ENCODE measurements at regions not wholly inside any gene's neighbourhood (a gene's known extent, or its start where the extent isn't known, plus 50 kb on each side); places are given as distances from the start of the nearest gene placed in this dataset.

GRCh38 chr2:4464634-4465266 is 761.4 kb downstream of the DCDC2C start:
- Histone ChIP-seq H3K79me2 (ENCODE audit: insufficient read depth, low read length) (no peaks in the 10 kb centered on the region), H3K9me3 (ENCODE audit: low read depth, low read length) (peaks cover 2% of the 10 kb centered on the region), H3K36me3 (ENCODE audit: insufficient read depth, low read length) (no peaks in the 10 kb centered on the region), H4K20me1 (ENCODE audit: insufficient read depth, low read length) (no peaks in the 10 kb centered on the region), H3K27ac (ENCODE audit: low read depth, low read length) (no peak overlapping the region), H3K27me3 (ENCODE audit: insufficient read depth, low read length) (no peaks in the 10 kb centered on the region), H2AFZ (ENCODE audit: low read length) (no peak overlapping the region), H3K4me2 (ENCODE audit: insufficient read depth, low read length) (no peak overlapping the region), H3K4me1 (ENCODE audit: insufficient read depth, low read length) (no peaks in the 10 kb centered on the region), H3K4me3 (ENCODE audit: insufficient read depth, low read length) (no peak overlapping the region)
- no peak for TF ChIP-seq CTCF (IDR thresholded peaks at IDR 0.05; ENCODE audit: extremely low read depth, low read depth, low read length)
- no peak for DNase-seq (ENCODE audit: insufficient read length, low spot score, missing footprints)

GRCh38 chr2:4465671-4466070 is 762.3 kb downstream of the DCDC2C start:
- Histone ChIP-seq H3K4me1 (ENCODE audit: insufficient read depth, low read length) (no peaks in the 10 kb centered on the region), H4K20me1 (ENCODE audit: insufficient read depth, low read length) (no peaks in the 10 kb centered on the region), H3K27me3 (ENCODE audit: insufficient read depth, low read length) (no peaks in the 10 kb centered on the region), H2AFZ (ENCODE audit: low read length) (no peak overlapping the region), H3K79me2 (ENCODE audit: insufficient read depth, low read length) (no peaks in the 10 kb centered on the region), H3K9me3 (ENCODE audit: low read depth, low read length) (peaks cover 2% of the 10 kb centered on the region), H3K27ac (ENCODE audit: low read depth, low read length) (no peak overlapping the region), H3K36me3 (ENCODE audit: insufficient read depth, low read length) (no peaks in the 10 kb centered on the region), H3K4me3 (ENCODE audit: insufficient read depth, low read length) (no peak overlapping the region), H3K4me2 (ENCODE audit: insufficient read depth, low read length) (no peak overlapping the region)
- DNase-seq (ENCODE audit: insufficient read length, low spot score, missing footprints): no peak
- no peak for TF ChIP-seq CTCF (IDR thresholded peaks at IDR 0.05; ENCODE audit: extremely low read depth, low read depth, low read length)

- no peak overlapping the region for H2AFZ ChIP-seq (ENCODE audit: low read length)
- H3K79me2 ChIP-seq (ENCODE audit: insufficient read depth, low read length): no peaks in the 10 kb centered on the region
- no peak overlapping the region for H3K27ac ChIP-seq (ENCODE audit: low read depth, low read length)
- peaks cover 1% of the 10 kb centered on the region for H3K9me3 ChIP-seq (ENCODE audit: low read depth, low read length)
- H4K20me1 ChIP-seq (ENCODE audit: insufficient read depth, low read length): no peaks in the 10 kb centered on the region
- no peaks in the 10 kb centered on the region for H3K36me3 ChIP-seq (ENCODE audit: insufficient read depth, low read length)
- no peaks in the 10 kb centered on the region for H3K27me3 ChIP-seq (ENCODE audit: insufficient read depth, low read length)
- no peak for TF ChIP-seq CTCF (IDR thresholded peaks at IDR 0.05; ENCODE audit: extremely low read depth, low read depth, low read length)
- no peaks in the 10 kb centered on the region for H3K4me1 ChIP-seq (ENCODE audit: insufficient read depth, low read length)
- H3K4me3 ChIP-seq (ENCODE audit: insufficient read depth, low read length): no peak overlapping the region
- DNase-seq (ENCODE audit: insufficient read length, low spot score, missing footprints): no peak
- no peak overlapping the region for H3K4me2 ChIP-seq (ENCODE audit: insufficient read depth, low read length)
Observed at GRCh38 chr2:4475618-4476017, 772.2 kb downstream of the DCDC2C start.

- H3K79me2 ChIP-seq (ENCODE audit: insufficient read depth, low read length): no peaks in the 10 kb centered on the region
Observed at GRCh38 chr2:4483050-4483449, 779.7 kb downstream of the DCDC2C start.

More at GRCh38 chr2:4483050-4483449, 779.7 kb downstream of the DCDC2C start:
- no peak overlapping the region for H3K4me2 ChIP-seq (ENCODE audit: insufficient read depth, low read length)
- peaks cover 5% of the 10 kb centered on the region for H3K9me3 ChIP-seq (ENCODE audit: low read depth, low read length)
- H3K4me1 ChIP-seq (ENCODE audit: insufficient read depth, low read length): no peaks in the 10 kb centered on the region
- no peak for TF ChIP-seq CTCF (IDR thresholded peaks at IDR 0.05; ENCODE audit: extremely low read depth, low read depth, low read length)
- DNase-seq (ENCODE audit: insufficient read length, low spot score, missing footprints): no peak
- H3K36me3 ChIP-seq (ENCODE audit: insufficient read depth, low read length): no peaks in the 10 kb centered on the region
- H2AFZ ChIP-seq (ENCODE audit: low read length): no peak overlapping the region
- H3K27ac ChIP-seq (ENCODE audit: low read depth, low read length): no peak overlapping the region
- no peaks in the 10 kb centered on the region for H4K20me1 ChIP-seq (ENCODE audit: insufficient read depth, low read length)
- no peak overlapping the region for H3K4me3 ChIP-seq (ENCODE audit: insufficient read depth, low read length)
- no peaks in the 10 kb centered on the region for H3K27me3 ChIP-seq (ENCODE audit: insufficient read depth, low read length)
